Caco-2 (cell line): ENCODE measurements at regions not wholly inside any gene's neighbourhood (a gene's known extent, or its start where the extent isn't known, plus 50 kb on each side); places are given as distances from the start of the nearest gene placed in this dataset.

Experiments used
- BruUV-seq: library from RNA; stranded (reverse); fragments of 400-500 nt; replicated peaks from 2 replicates; lab custom pipeline; 2021; lab: Mats Ljungman, UMichigan
- CTCF ChIA-PET: fragments of 300-600 bp; sonication (Branson Sonifier 250); formaldehyde crosslinking; loops from one replicate; lab custom pipeline; 2022; ENCODE audit warnings: antibody characterized with exemption; lab: Charles Lee
- POLR2A ChIA-PET: fragments of 300-600 bp; sonication (Branson Sonifier 250); formaldehyde crosslinking; loops from one replicate; lab custom pipeline; 2022; ENCODE audit warnings: antibody characterized with exemption; lab: Charles Lee
- DNase-seq, 2 experiments: peaks; one replicate each; pipeline versions ENCODE4 v3.0.0 to v3.0.0-alpha.2; 2020 to 2022
- H3K27me3 ChIP-seq: replicated peaks from 2 replicates; pipeline ENCODE4 v1.6.0; 2011; ENCODE audit warnings: low read length; ENCODE audit not compliant: control insufficient read depth, insufficient read depth
- H3K36me3 ChIP-seq: 2 replicates; pipeline ENCODE4 v1.5.1; 2011; ENCODE audit warnings: low read length; ENCODE audit not compliant: control insufficient read depth, insufficient read depth
- H3K4me1 ChIP-seq: fragments of 250-450 bp; sonication (Bioruptor Pico); 2 replicates; pipeline ENCODE4 v1.5.1; 2020; ENCODE audit warnings: mild to moderate bottlenecking
- H3K4me3 ChIP-seq: 2 replicates; pipeline ENCODE4 v1.5.1; 2011; ENCODE audit warnings: low read depth, mild to moderate bottlenecking, control low read depth, low read length
- H3K9me3 ChIP-seq: fragments of 250-450 bp; sonication (Bioruptor Pico); 2 replicates; pipeline ENCODE4 v1.5.1; 2020; ENCODE audit warnings: mild to moderate bottlenecking, moderate library complexity
- H3K27ac Mint-ChIP-seq: one replicate; pipeline ENCODE4 v1.8.0; 2022; ENCODE audit warnings: mixed read lengths; ENCODE audit not compliant: unreplicated experiment
- H3K27me3 Mint-ChIP-seq: one replicate; pipeline ENCODE4 v1.8.0; 2022; ENCODE audit warnings: mixed read lengths; ENCODE audit not compliant: insufficient read depth, unreplicated experiment
- H3K36me3 Mint-ChIP-seq: one replicate; pipeline ENCODE4 v1.8.0; 2022; ENCODE audit warnings: mild to moderate bottlenecking, mixed read lengths; ENCODE audit not compliant: insufficient read depth, unreplicated experiment
- H3K4me1 Mint-ChIP-seq: one replicate; pipeline ENCODE4 v1.8.0; 2022; ENCODE audit warnings: low read depth, mixed read lengths; ENCODE audit not compliant: unreplicated experiment
- H3K4me3 Mint-ChIP-seq: one replicate; pipeline ENCODE4 v1.8.0; 2022; ENCODE audit warnings: mild to moderate bottlenecking, moderate library complexity, mixed read lengths; ENCODE audit not compliant: unreplicated experiment
- H3K9me3 Mint-ChIP-seq: one replicate; pipeline ENCODE4 v1.8.0; 2022; ENCODE audit warnings: mixed read lengths; ENCODE audit not compliant: unreplicated experiment
- intact Hi-C: fragments of 100-400 bp; cut with micrococcal nuclease; formaldehyde crosslinking; loops from one replicate; pipeline ENCODE4 v1.10.0; 2022; ENCODE audit not compliant: unreplicated experiment
- TF ChIP-seq, protein P1 (sequence below), 2 experiments: fragments of 200-600 bp in 1 of 2; IDR thresholded peaks; 1 replicate in 1 of 2; 2 replicates in 1 of 2; pipeline versions ENCODE4 v1.5.1 to v1.8.0; 2011 to 2022; ENCODE audit warnings: antibody characterized with exemption in 1 of 2, control low read depth in 1 of 2, inconsistent platforms in 1 of 2, low read depth in 1 of 2, low read length in 1 of 2, mild to moderate bottlenecking in 1 of 2, moderate library complexity in 1 of 2; ENCODE audit not compliant: insufficient read depth in 1 of 2, severe bottlenecking in 1 of 2, unreplicated experiment in 1 of 2

DNA sequence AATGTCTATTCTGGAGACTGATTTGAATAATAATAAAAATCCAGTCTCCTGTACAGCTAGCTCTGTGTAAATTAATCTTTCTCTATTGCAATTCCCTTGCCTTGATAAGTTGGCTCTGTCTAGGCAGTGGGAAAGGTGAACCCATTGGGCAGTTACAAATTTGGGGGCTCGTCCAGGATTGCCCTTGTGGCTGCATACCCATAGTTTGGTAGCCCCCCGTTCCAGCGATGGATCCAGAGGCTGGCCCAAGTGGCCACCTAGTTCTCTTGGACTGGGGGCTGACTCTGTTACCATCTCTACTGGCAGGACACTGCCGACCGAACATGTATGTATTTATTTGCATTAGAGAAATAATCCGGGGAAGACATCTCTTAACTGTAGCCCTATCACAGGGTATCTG, 326.2 kb upstream of the PDGFD start:
- H3K4me1 ChIP-seq, result no peaks in the 10 kb centered on the region
- Mint-ChIP-seq H3K9me3 (peaks cover 29% of the 10 kb centered on the region), H3K27me3 (no peaks in the 10 kb centered on the region), H3K4me3 (no peak overlapping the region), H3K4me1 (no peaks in the 10 kb centered on the region), H3K36me3 (no peaks in the 10 kb centered on the region), H3K27ac (no peak overlapping the region)
- no peak overlapping the region for H3K4me3 ChIP-seq
- ChIA-PET CTCF (no interaction called here), POLR2A (no interaction called here)
- intact Hi-C loops, result no loop called here
- DNase-seq, result no peak
- no peaks in the 10 kb centered on the region for H3K27me3 ChIP-seq
- TF ChIP-seq, protein P1, sequence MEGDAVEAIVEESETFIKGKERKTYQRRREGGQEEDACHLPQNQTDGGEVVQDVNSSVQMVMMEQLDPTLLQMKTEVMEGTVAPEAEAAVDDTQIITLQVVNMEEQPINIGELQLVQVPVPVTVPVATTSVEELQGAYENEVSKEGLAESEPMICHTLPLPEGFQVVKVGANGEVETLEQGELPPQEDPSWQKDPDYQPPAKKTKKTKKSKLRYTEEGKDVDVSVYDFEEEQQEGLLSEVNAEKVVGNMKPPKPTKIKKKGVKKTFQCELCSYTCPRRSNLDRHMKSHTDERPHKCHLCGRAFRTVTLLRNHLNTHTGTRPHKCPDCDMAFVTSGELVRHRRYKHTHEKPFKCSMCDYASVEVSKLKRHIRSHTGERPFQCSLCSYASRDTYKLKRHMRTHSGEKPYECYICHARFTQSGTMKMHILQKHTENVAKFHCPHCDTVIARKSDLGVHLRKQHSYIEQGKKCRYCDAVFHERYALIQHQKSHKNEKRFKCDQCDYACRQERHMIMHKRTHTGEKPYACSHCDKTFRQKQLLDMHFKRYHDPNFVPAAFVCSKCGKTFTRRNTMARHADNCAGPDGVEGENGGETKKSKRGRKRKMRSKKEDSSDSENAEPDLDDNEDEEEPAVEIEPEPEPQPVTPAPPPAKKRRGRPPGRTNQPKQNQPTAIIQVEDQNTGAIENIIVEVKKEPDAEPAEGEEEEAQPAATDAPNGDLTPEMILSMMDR (IDR thresholded peaks at IDR 0.05; ENCODE audit: insufficient read depth in 1 of 2, low read depth in 1 of 2, low read length in 1 of 2, severe bottlenecking in 1 of 2, unreplicated experiment in 1 of 2), result no peak
- H3K9me3 ChIP-seq, result peaks cover 15% of the 10 kb centered on the region
- H3K36me3 ChIP-seq, result no peaks in the 10 kb centered on the region
- BruUV-seq, result no TSS peak

DNA sequence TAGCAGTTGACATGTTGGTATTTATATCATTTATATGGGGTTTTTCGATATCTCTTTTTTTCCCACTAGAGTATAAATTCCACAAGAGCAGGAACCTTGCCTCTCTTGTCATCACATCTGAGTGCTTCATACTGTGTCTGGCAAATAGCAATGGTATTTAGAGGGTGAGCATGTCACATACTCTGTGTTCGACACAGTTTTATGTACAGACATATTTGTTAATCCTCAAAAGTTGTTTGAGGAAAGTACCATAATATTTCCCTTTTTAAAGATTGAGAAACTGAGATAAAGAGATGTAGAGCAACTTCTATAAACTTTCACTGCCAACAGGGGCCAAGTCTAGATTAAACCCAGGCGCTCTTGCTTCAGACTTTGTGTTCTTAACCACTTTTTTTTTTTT, 324.6 kb upstream of the PDGFD start:
- H3K27me3 Mint-ChIP-seq, result no peaks in the 10 kb centered on the region
- intact Hi-C loops, result no loop called here
- no TSS peak for BruUV-seq
- H3K4me3 Mint-ChIP-seq, result no peak overlapping the region
- DNase-seq, result no peak
- H3K9me3 ChIP-seq, result peaks cover 15% of the 10 kb centered on the region
- H3K4me1 ChIP-seq, result no peaks in the 10 kb centered on the region
- H3K27ac Mint-ChIP-seq, result no peak overlapping the region
- H3K4me3 ChIP-seq, result no peak overlapping the region
- CTCF ChIA-PET, result no interaction called here
- peaks cover 29% of the 10 kb centered on the region for H3K9me3 Mint-ChIP-seq
- TF ChIP-seq, protein P1 (IDR thresholded peaks at IDR 0.05; ENCODE audit: insufficient read depth in 1 of 2, low read depth in 1 of 2, low read length in 1 of 2, severe bottlenecking in 1 of 2, unreplicated experiment in 1 of 2), result no peak
- H3K4me1 Mint-ChIP-seq, result no peaks in the 10 kb centered on the region
- H3K36me3 ChIP-seq, result no peaks in the 10 kb centered on the region
- POLR2A ChIA-PET, result no interaction called here
- H3K36me3 Mint-ChIP-seq, result no peaks in the 10 kb centered on the region
- no peaks in the 10 kb centered on the region for H3K27me3 ChIP-seq

DNA sequence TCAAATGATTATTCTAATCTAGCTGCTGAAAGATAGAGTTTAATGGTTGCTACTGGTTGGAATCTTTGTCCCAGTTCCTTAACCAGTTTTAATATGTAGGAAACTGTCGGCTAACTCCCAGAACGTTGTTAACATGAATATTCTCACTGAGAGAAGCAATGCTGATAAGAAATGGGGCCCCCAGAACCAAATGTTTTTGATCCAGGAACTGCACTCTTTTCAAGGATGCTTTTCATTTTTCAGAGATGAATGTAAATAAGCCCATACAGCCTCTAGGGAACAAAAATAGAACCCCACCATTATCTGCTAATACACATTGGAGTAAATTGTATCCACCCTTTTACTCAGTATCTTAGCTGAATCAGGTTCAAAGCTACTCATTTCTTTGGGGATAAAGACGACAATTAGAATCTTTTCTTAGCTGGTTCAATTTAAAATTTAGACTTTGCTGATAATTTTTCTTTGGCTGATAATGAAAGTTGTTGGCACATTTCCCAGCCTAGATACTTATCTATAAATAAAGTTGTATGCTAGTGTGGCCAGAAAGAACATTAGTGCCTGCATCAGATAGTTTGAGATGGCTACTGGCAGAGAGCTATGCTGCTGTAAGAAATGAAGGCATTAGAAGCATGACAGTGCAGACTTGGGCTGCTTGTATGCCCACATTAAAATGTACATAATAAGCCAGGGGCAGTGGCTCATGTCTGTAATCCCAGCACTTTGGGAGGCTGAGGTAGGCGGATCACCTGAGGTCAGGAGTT, 323.3 kb upstream of the PDGFD start:
- TF ChIP-seq, protein P1 (IDR thresholded peaks at IDR 0.05; ENCODE audit: insufficient read depth in 1 of 2, low read depth in 1 of 2, low read length in 1 of 2, severe bottlenecking in 1 of 2, unreplicated experiment in 1 of 2), result no peak
- peaks cover 41% of the 10 kb centered on the region for H3K9me3 Mint-ChIP-seq

More for the DNA sequence above, 323.3 kb upstream of the PDGFD start:
- BruUV-seq, result no TSS peak
- intact Hi-C loops, result no loop called here
- no peak for DNase-seq
- Histone ChIP-seq H3K9me3 (peaks cover 15% of the 10 kb centered on the region), H3K36me3 (no peaks in the 10 kb centered on the region), H3K4me3 (no peak overlapping the region), H3K4me1 (no peaks in the 10 kb centered on the region), H3K27me3 (no peaks in the 10 kb centered on the region)
- Mint-ChIP-seq H3K4me3 (no peak overlapping the region), H3K36me3 (no peaks in the 10 kb centered on the region), H3K27ac (no peak overlapping the region), H3K27me3 (no peaks in the 10 kb centered on the region), H3K4me1 (no peaks in the 10 kb centered on the region)
- CTCF ChIA-PET, result no interaction called here
- POLR2A ChIA-PET, result no interaction called here
